PC-3 (cell line): ENCODE measurements at regions not wholly inside any gene's neighbourhood (a gene's known extent, or its start where the extent isn't known, plus 50 kb on each side); places are given as distances from the start of the nearest gene placed in this dataset.
"Not testable (repeated sequence)": the region's sequence is repeated elsewhere in the genome, so short reads cannot be mapped to it uniquely, and the experiment has no call there.

Experiments used
- ATAC-seq: fragments of 200-7000 bp; cut with Tn5 transposase; 2 replicates; pipeline ENCODE4 v1.9.1; 2020; ENCODE audit warnings: mild to moderate bottlenecking, moderate library complexity
- BruUV-seq: library from RNA; stranded (reverse); fragments of 400-500 nt; replicated peaks from 2 replicates; lab custom pipeline; 2021; lab: Mats Ljungman, UMichigan
- CTCF ChIA-PET: fragments of 300-600 bp; sonication (Branson Sonifier 250); formaldehyde crosslinking; loops from one replicate; lab custom pipeline; 2022; ENCODE audit warnings: antibody characterized with exemption; lab: Charles Lee
- POLR2A ChIA-PET: fragments of 300-600 bp; sonication (Branson Sonifier 250); formaldehyde crosslinking; loops from one replicate; lab custom pipeline; 2022; ENCODE audit warnings: antibody characterized with exemption; ENCODE audit not compliant: unreplicated experiment; lab: Charles Lee
- DNase-seq: peaks from one replicate; pipeline ENCODE4 v3.0.0-alpha.2; 2015
- H2AFZ ChIP-seq: fragments of 300-600 bp; sonication (generic); 2 replicates; pipeline ENCODE4 v1.6.0; 2016; ENCODE audit warnings: antibody characterized with exemption, low read length
- H3F3A ChIP-seq: fragments of 300-600 bp; sonication (generic); one replicate; pipeline ENCODE4 v1.6.0; 2017; ENCODE audit warnings: antibody characterized with exemption, low read length, control low read depth, mild to moderate bottlenecking; ENCODE audit not compliant: unreplicated experiment
- H3K27ac ChIP-seq: fragments of 300-600 bp; sonication (generic); 2 replicates; pipeline ENCODE4 v1.5.1; 2016; ENCODE audit warnings: mild to moderate bottlenecking, low read length
- H3K27me3 ChIP-seq: fragments of 300-600 bp; sonication (generic); 2 replicates; pipeline ENCODE4 v1.6.1; 2016; ENCODE audit warnings: low read length, mixed read lengths
- H3K36me3 ChIP-seq: fragments of 300-600 bp; sonication (generic); 2 replicates; pipeline ENCODE4 v1.6.1; 2016; ENCODE audit warnings: low read depth, mixed run types, low read length, mixed read lengths
- H3K4me1 ChIP-seq: fragments of 300-600 bp; sonication (generic); 2 replicates; pipeline ENCODE4 v1.5.1; 2016; ENCODE audit warnings: low read length; ENCODE audit not compliant: insufficient read depth
- H3K4me2 ChIP-seq: fragments of 300-600 bp; sonication (generic); 2 replicates; pipeline ENCODE4 v1.6.0; 2016; ENCODE audit warnings: low read length
- H3K4me3 ChIP-seq: fragments of 300-600 bp; sonication (generic); 2 replicates; pipeline ENCODE4 v1.5.1; 2016; ENCODE audit warnings: mild to moderate bottlenecking, low read length, mixed read lengths
- H3K79me2 ChIP-seq: fragments of 300-600 bp; sonication (generic); 2 replicates; pipeline ENCODE4 v1.6.1; 2017; ENCODE audit warnings: low read length, mixed read lengths
- H3K9ac ChIP-seq: fragments of 300-600 bp; sonication (generic); 2 replicates; pipeline ENCODE4 v1.6.0; 2016; ENCODE audit warnings: mild to moderate bottlenecking, low read length
- H3K9me2 ChIP-seq: fragments of 300-600 bp; sonication (generic); replicated peaks from 2 replicates; pipeline ENCODE4 v1.6.1; 2016; ENCODE audit warnings: mixed run types, low read length, mixed read lengths
- H3K9me3 ChIP-seq: fragments of 300-600 bp; sonication (generic); 2 replicates; pipeline ENCODE4 v1.6.1; 2016; ENCODE audit warnings: low read length, mixed read lengths
- H4K20me1 ChIP-seq: fragments of 300-600 bp; sonication (generic); 2 replicates; pipeline ENCODE4 v1.6.1; 2016; ENCODE audit warnings: low read length, mixed read lengths
- CTCF ChIP-seq: fragments of 300-600 bp; sonication (generic); conservative IDR thresholded peaks from 2 replicates; pipeline ENCODE4 v1.5.1; 2017; ENCODE audit warnings: antibody characterized with exemption, low read depth, mild to moderate bottlenecking, low read length
- EZH2 ChIP-seq: fragments of 300-600 bp; sonication (generic); IDR thresholded peaks from one replicate; pipeline ENCODE4 v1.6.1; 2017; ENCODE audit warnings: antibody characterized with exemption, mild to moderate bottlenecking, low read length; ENCODE audit not compliant: unreplicated experiment
- EZH2phosphoT487 ChIP-seq: fragments of 300-600 bp; sonication (generic); IDR thresholded peaks from 2 replicates; pipeline ENCODE4 v1.6.1; 2018; ENCODE audit warnings: mild to moderate bottlenecking, antibody characterized with exemption, low read length, borderline replicate concordance
- intact Hi-C: fragments of 100-400 bp; cut with micrococcal nuclease; formaldehyde crosslinking; loops from 2 replicates; pipeline ENCODE4 v1.9.0; 2023

DNA sequence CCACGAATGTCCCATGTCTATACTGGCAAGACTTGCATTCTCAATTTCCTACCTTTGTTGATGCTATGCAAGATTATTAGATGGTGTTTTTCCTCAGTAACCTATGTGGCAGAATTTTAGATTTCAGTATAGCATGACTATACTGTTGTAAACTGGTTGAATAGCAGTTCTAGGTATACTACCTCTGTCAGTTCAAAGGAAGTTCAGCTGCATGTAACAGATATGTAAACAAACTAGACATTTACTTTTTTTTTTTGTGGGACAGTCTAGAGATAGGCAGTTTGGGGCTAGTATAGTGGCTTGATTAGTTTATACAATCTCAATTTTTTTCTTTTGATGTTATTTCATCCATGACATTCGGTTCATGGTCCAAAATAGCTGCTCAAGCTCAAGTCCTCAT is 97.6 kb upstream of the GRIN3A start:
- Histone ChIP-seq H2AFZ (no peak overlapping the region), H3K9me3 (no peaks in the 10 kb centered on the region), H3K4me2 (no peak overlapping the region), H3K36me3 (no peaks in the 10 kb centered on the region), H3K4me3 (no peak overlapping the region), H3K9me2 (no peaks in the 10 kb centered on the region), H4K20me1 (no peaks in the 10 kb centered on the region), H3K27me3 (no peaks in the 10 kb centered on the region), H3K9ac (no peak overlapping the region), H3F3A (no peaks in the 10 kb centered on the region), H3K4me1 (no peaks in the 10 kb centered on the region), H3K27ac (no peak overlapping the region), H3K79me2 (no peaks in the 10 kb centered on the region)
- ChIA-PET POLR2A (no interaction called here), CTCF (no interaction called here)
- intact Hi-C loops = no loop called here
- ATAC-seq (no peak), DNase-seq (no peak)
- BruUV-seq = no TSS peak
- TF ChIP-seq CTCF (no peak), EZH2phosphoT487 (no peak), EZH2 (no peak)

DNA sequence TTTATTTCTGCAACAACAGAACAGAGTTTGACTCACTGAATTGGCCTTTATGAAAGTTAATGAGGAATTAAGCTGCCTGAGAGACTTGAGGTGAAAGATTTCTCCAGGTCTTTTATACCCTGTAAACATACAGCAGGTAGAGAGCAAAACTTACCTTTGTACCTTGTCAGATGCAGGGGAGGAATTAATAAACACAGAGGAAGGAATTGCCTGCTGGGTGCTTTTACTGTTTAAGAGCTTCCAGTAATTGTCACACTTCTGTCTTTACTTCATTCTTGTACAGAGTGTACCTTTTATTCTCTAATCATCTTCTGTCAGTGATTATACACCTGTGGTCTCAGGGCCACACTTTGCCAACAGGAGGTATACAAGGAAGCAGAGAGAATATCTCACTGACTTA is 94.0 kb upstream of the GRIN3A start:
- ChIA-PET CTCF (no interaction called here), POLR2A (no interaction called here)
- no peaks in the 10 kb centered on the region for H4K20me1 ChIP-seq
- H3K79me2 ChIP-seq = no peaks in the 10 kb centered on the region
- H3K4me3 ChIP-seq = no peak overlapping the region
- intact Hi-C loops = no loop called here
- ATAC-seq (no peak), DNase-seq (no peak)
- H2AFZ ChIP-seq = no peak overlapping the region
- TF ChIP-seq EZH2phosphoT487 (no peak), CTCF (no peak), EZH2 (no peak)
- H3K27ac ChIP-seq = no peak overlapping the region
- H3K9me2 ChIP-seq = no peaks in the 10 kb centered on the region
- H3F3A ChIP-seq = no peaks in the 10 kb centered on the region
- H3K27me3 ChIP-seq = no peaks in the 10 kb centered on the region
- no peaks in the 10 kb centered on the region for H3K36me3 ChIP-seq
- BruUV-seq = no TSS peak
- no peak overlapping the region for H3K9ac ChIP-seq
- no peaks in the 10 kb centered on the region for H3K9me3 ChIP-seq
- H3K4me2 ChIP-seq = no peak overlapping the region
- H3K4me1 ChIP-seq = no peaks in the 10 kb centered on the region

DNA sequence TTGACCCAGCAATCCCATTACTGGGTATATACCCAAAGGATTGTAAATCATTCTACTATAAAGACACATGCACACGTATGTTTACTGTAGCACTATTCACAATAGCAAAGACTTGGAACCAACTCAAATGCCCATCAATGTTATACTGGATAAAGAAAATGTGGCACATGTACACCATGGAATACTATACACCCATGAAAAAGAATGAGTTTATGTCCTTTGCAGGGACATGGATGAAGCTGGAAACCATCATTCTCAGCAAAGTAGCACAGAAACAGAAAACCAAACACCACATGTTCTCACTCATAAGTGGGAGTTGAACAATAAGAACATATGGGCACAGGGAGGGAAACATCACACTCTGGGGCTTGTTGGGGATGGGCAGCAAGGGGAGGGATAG is 83.0 kb upstream of the GRIN3A start:
- BruUV-seq, H3K9me3 ChIP-seq, H3K79me2 ChIP-seq, ATAC-seq, H2AFZ ChIP-seq, H3K27me3 ChIP-seq, H3K4me2 ChIP-seq, POLR2A ChIA-PET, DNase-seq, H3K4me1 ChIP-seq, H3K9ac ChIP-seq, H3K9me2 ChIP-seq, H3K36me3 ChIP-seq, H4K20me1 ChIP-seq, intact Hi-C loops, H3K27ac ChIP-seq, CTCF ChIA-PET, H3K4me3 ChIP-seq, H3F3A ChIP-seq: not testable (repeated sequence)

DNA sequence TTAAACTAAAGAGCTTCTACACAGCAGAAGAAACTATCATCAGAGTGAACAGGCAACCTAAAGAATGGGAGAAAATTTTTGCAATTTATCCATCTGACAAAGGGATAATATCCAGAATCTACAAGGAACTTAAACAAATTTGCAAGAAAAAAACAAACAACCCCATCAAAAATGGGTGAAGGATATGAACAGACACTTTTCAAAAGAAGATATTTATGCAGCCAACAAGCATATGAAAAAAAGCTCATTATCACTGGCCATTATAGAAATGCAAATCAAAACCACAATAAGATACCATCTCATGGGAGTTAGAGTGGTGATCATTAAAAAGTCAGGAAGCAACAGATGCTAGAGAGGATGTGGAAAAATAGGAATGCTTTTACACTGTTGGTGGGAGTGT is 82.5 kb upstream of the GRIN3A start:
- H3K36me3 ChIP-seq, POLR2A ChIA-PET, intact Hi-C loops, H3K4me1 ChIP-seq, H3K27me3 ChIP-seq, CTCF ChIA-PET, BruUV-seq, H3K9me2 ChIP-seq, H3K9me3 ChIP-seq, ATAC-seq, H3K4me2 ChIP-seq, H4K20me1 ChIP-seq, H3K79me2 ChIP-seq, H3K9ac ChIP-seq, H3K4me3 ChIP-seq, H3F3A ChIP-seq, H2AFZ ChIP-seq, H3K27ac ChIP-seq, DNase-seq: not testable (repeated sequence)
